HG03025 (cell line): ENCODE measurements at regions not wholly inside any gene's neighbourhood (a gene's known extent, or its start where the extent isn't known, plus 50 kb on each side); places are given as distances from the start of the nearest gene placed in this dataset.
A peak's percentile ranks its signal among the peaks of the same experiment; 100 is the strongest.
"Not testable (repeated sequence)": the region's sequence is repeated elsewhere in the genome, so short reads cannot be mapped to it uniquely, and the experiment has no call there.

ENCODE experiments used
- ATAC-seq: cut with Tn5 transposase; IDR thresholded peaks from one replicate; pipeline ENCODE4 v1.9.1; 2021; ENCODE audit warnings: mild to moderate bottlenecking, moderate library complexity; ENCODE audit not compliant: unreplicated experiment, low FRiP score

DNA sequence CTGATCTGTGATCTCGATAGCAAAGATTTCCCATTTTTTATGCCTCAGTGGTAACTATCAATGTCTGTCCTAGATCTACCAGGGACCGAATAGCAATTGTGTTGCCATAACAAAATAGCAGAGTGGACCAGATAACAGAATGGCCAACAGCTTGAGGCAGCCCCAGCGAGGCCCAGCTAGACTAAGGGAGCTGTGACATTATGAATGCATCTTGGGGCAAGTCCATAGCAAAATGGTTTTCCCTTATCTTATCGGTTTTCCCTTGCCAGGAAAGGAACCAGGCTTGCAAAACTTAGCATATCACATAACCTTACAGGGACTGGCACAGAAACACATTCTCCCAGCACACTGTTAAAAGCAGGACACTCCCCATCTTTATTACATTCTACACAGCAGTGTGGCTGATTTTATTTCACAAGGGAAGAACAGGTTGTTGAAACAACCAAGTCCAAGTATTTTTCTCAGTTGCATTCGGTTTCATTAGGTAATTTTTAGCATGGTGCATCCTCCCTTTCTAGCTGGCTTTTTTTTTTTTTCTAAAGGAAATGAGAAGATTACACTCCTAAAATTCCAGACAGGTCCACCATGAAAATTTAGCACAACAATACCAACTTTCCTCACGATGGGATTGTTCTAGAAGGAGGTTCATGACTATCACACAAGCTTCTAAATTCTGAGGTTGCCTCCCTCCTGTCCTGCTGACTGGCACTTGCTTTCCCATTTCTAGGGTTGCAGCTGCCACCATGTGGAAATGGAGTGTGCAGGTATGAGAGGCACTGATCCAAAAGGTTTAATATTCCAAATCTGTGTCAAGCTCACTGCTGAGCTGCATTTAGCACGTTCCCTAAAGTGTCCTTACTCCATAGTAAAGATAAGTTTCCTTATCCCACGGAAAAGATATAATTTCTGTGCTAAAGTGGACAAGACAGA, 97.0 kb upstream of the SLC35G4 start:
- ATAC-seq, result no peak

- peak; percentile 87 for ATAC-seq
Measured at GRCh38 chr18:11511434-11512095, 97.8 kb upstream of the SLC35G4 start.

- no peak for ATAC-seq
Measured at GRCh38 chr18:11506856-11507255, 102.5 kb upstream of the SLC35G4 start.

GRCh38 chr18:11505993-11506392, 103.4 kb upstream of the SLC35G4 start:
- ATAC-seq, result no peak

GRCh38 chr18:11504962-11505361, 104.4 kb upstream of the SLC35G4 start:
- no peak for ATAC-seq

DNA sequence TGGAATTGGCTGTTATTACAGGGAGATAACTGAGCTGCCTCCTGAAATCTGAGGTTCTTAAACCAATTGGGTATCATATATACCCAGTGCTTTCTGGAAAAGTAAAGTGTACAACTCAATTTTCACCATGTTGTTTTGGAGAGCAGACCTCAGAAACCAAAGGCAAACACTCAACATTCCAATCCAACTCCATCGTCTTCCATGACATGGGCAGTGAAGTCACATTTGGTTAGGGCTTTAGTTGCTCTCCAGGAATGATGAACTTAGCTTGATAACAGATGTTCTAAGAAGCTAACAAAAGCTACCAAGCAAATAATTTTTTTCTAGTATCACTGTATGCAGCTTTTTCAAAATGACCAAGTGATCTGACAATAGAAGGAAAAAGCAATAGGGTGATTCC, 107.0 kb upstream of the SLC35G4 start:
- no peak for ATAC-seq

GRCh38 chr18:11501352-11501751, 108.0 kb upstream of the SLC35G4 start:
- no peak for ATAC-seq

- peak; percentile 63 for ATAC-seq
Measured at GRCh38 chr18:11500153-11501122, 109.0 kb upstream of the SLC35G4 start.

DNA sequence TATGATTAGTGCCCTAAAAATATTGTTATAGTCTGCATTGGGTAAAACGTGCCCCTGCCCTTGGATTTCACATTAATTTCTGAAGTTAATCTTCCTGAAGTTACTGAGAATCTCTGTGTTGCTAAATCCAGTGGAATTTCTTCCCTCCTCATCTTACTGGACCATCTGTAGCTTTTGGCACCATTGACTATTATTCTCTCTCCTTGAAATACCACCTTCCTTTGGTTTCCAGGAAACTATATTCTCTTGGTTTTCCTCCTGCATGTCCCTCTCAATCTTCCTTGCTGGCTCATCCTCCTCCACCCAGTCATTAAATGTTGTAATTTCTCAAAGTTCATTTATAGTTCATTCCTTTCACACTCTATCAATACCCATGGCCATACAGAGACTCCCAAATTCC, 110.6 kb upstream of the SLC35G4 start:
- no peak for ATAC-seq

GRCh38 chr18:11497585-11497984, 111.8 kb upstream of the SLC35G4 start:
- ATAC-seq, result no peak

DNA sequence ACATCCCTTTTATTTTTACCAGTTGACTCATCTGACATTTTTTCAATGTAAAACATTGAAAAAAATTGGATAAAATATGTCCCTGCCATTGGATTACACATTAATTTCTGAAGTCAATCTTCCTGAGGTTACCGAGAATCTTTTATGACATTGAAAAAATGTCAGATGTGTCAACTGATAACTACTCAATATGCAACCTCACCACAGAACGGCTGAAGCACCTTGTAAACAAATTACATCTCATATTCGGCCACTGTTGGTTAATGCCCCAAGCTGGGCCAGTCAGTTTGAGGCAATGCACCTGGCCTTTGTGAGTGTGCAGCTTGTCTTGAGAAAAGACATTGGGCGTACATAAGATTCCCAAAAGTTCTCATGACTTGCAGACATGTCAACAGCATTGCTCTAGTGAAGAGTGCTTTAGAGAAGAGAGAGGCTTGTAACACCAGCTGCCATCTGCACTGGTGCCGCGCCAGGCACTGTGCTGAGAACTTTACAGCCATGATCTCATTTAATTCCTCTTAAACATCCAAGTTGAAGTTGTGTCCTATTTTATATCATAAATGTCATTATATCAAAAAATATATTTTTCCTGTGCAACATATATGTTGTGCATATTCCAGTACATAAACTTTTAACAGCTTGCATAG, 112.7 kb upstream of the SLC35G4 start:
- ATAC-seq, result no peak

- ATAC-seq, result no peak
Measured at GRCh38 chr18:11495441-11495840, 114.0 kb upstream of the SLC35G4 start.

GRCh38 chr18:11494107-11494506, 115.3 kb upstream of the SLC35G4 start:
- no peak for ATAC-seq

DNA sequence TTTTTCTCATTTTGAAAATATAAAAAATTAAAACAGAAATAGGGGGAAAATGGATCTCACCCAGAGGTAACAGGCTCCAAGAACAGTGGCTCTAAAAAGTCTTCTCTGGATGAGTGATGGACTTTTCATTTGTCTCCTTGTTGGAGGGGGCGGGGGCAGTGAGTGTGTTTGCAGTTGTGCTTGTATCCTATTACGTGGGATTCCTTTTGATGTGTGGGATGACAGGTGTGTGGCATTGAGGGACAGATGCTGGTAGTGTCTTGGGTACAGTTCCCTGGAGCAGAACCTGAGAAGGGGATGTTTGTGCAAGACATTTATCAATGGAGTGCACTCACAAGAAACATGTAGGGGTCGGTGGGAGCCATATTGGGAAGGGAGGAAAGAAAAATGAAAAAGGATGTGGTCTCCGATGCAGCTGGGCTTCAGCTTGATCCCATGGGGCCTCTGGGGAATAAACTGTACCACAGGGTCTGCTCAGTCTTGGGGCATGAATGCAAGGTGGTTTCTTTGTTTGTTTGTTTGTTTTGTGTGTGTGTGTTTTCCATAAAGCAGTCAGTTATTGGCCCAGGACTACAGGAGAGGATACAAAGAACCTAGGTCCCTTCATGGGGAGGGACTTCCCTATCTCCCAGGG, 120.0 kb upstream of the SLC35G4 start:
- no peak for ATAC-seq

- ATAC-seq, result no peak
Measured at GRCh38 chr18:11488175-11488574, 121.2 kb upstream of the SLC35G4 start.

DNA sequence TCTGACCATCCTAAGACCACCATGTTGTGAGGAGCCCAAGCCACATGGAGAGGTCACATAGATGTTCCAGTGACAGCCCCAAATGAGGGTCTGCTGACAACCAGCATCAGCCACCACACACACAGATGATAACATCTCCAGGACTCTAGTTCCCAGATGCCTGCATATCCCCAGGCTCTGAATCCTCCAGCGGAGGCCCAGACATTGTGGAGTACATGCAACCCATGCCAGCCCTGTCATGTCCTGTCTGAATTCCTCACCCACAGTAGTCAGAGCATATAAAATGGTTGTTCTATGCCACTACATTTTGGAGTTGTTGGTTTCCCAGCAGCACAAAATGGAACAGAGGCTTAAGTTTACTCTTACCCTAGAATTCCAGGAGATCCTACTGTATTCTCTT, 122.0 kb upstream of the SLC35G4 start:
- no peak for ATAC-seq

DNA sequence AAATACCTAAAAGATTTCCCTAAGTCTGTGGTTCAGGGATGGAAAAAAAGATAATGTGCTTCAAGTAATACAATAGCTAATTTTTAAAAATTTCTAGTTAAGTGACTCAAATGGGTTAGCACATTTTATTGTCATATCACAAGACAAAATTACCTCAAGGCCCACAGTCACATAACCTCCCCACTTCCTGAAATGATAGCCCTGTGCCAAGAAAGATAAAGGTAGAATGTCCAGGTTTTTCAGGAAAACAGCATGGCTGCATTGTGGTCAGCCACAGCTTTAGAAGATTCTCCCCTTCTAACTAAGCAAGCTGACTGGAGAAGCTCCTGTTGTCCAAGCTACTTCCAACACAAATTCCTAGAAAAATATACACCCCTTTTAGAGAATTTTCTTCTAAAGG, 127.1 kb upstream of the SLC35G4 start:
- no peak for ATAC-seq

- no peak for ATAC-seq
Measured at GRCh38 chr18:11480692-11481091, 128.7 kb upstream of the SLC35G4 start.

- not testable (repeated sequence) for ATAC-seq
Measured at GRCh38 chr18:11479031-11479430, 130.4 kb upstream of the SLC35G4 start.

DNA sequence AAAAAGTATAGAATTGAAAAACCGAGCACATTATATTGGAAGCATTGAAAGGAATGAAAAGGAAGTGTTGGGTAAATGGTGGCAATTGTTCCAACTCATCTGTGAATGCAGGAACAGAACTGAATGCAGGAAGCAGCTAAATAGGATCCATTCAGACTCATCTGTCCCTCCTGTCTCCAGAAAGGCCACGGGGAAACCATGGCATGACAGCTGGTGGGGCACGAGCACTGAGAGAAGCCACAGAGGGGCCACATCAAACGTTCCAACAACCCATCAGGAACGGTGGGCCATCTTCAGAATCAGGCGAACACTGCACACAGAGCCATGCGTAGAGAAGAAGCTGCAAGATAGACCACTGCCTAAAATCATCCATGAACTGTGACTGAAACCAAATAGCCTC, 138.5 kb upstream of the SLC35G4 start:
- no peak for ATAC-seq
